WTC11 (cell line): ENCODE measurements at regions not wholly inside any gene's neighbourhood (a gene's known extent, or its start where the extent isn't known, plus 50 kb on each side); places are given as distances from the start of the nearest gene placed in this dataset.
"Not testable (repeated sequence)": the region's sequence is repeated elsewhere in the genome, so short reads cannot be mapped to it uniquely, and the experiment has no call there.

Experiments
- ATAC-seq: fragments of 200-7000 bp; cut with Tn5 transposase; 2 replicates; pipeline ENCODE4 v1.10.0; 2021; ENCODE audit warnings: mild to moderate bottlenecking, moderate library complexity
- CTCF ChIA-PET: fragments of 300-600 bp; sonication (Branson Sonifier 250); formaldehyde crosslinking; loops from one replicate; lab custom pipeline; 2021; ENCODE audit warnings: antibody characterized with exemption; lab: Charles Lee
- POLR2A ChIA-PET: fragments of 350-600 bp; sonication (Branson Sonifier 250); formaldehyde crosslinking; loops from one replicate; lab custom pipeline; 2021; ENCODE audit warnings: antibody characterized with exemption; lab: Charles Lee
- DNase-seq: peaks from one replicate; pipeline ENCODE4 v3.0.0; 2021; ENCODE audit warnings: low spot score
- H3K27ac Mint-ChIP-seq: 2 replicates; pipeline ENCODE4 v1.8.0; 2021; ENCODE audit warnings: mixed read lengths
- H3K27me3 Mint-ChIP-seq: 2 replicates; pipeline ENCODE4 v1.8.0; 2021; ENCODE audit warnings: low read depth, mild to moderate bottlenecking, moderate library complexity, mixed read lengths
- H3K36me3 Mint-ChIP-seq: 2 replicates; pipeline ENCODE4 v1.8.0; 2021; ENCODE audit warnings: mixed read lengths
- H3K4me1 Mint-ChIP-seq: 2 replicates; pipeline ENCODE4 v1.8.0; 2022; ENCODE audit warnings: mixed read lengths
- H3K4me3 Mint-ChIP-seq: 2 replicates; pipeline ENCODE4 v1.8.0; 2021; ENCODE audit warnings: mild to moderate bottlenecking, moderate library complexity, mixed read lengths
- H3K9me3 Mint-ChIP-seq: 2 replicates; pipeline ENCODE4 v1.8.0; 2021; ENCODE audit warnings: mixed read lengths
- ATF2 ChIP-seq: sonication (generic); formaldehyde crosslinking; IDR thresholded peaks from 2 replicates; pipeline ENCODE4 v1.8.1; 2022; ENCODE audit warnings: low read depth, missing genetic modification reagents, borderline replicate concordance
- E2F4 ChIP-seq: sonication (generic); formaldehyde crosslinking; IDR thresholded peaks from 2 replicates; pipeline ENCODE4 v1.8.1; 2022; ENCODE audit warnings: low read depth, mild to moderate bottlenecking, moderate library complexity, missing genetic modification reagents, borderline replicate concordance
- E2F5 ChIP-seq: sonication (generic); formaldehyde crosslinking; IDR thresholded peaks from 2 replicates; pipeline ENCODE4 v1.8.1; 2022; ENCODE audit warnings: mild to moderate bottlenecking, moderate library complexity, missing genetic modification reagents
- ESRRA ChIP-seq: sonication (generic); formaldehyde crosslinking; IDR thresholded peaks from 2 replicates; pipeline ENCODE4 v1.8.1; 2022; ENCODE audit warnings: mild to moderate bottlenecking, missing genetic modification reagents, borderline replicate concordance
- HMGA2 ChIP-seq: fragments of 250-450 bp; sonication (Bioruptor Pico); IDR thresholded peaks from 2 replicates; pipeline ENCODE4 v1.4.0; 2021; ENCODE audit warnings: mild to moderate bottlenecking, moderate library complexity
- IRF1 ChIP-seq: sonication (generic); formaldehyde crosslinking; IDR thresholded peaks from 2 replicates; pipeline ENCODE4 v1.8.0; 2023; ENCODE audit warnings: missing genetic modification reagents
- NFE2L1 ChIP-seq: sonication (generic); formaldehyde crosslinking; IDR thresholded peaks from 2 replicates; pipeline ENCODE4 v1.8.1; 2023; ENCODE audit warnings: missing genetic modification reagents
- NR1H2 ChIP-seq: sonication (generic); formaldehyde crosslinking; IDR thresholded peaks from 2 replicates; pipeline ENCODE4 v1.9.0; 2021; ENCODE audit warnings: mild to moderate bottlenecking, moderate library complexity, missing genetic modification reagents
- NR3C1 ChIP-seq: sonication (generic); formaldehyde crosslinking; conservative IDR thresholded peaks from 2 replicates; pipeline ENCODE4 v1.8.1; 2023; ENCODE audit warnings: low read depth, mild to moderate bottlenecking, missing genetic modification reagents
- SMAD3 ChIP-seq: sonication (generic); formaldehyde crosslinking; IDR thresholded peaks from 2 replicates; pipeline ENCODE4 v1.8.0; 2022; ENCODE audit warnings: missing genetic modification reagents, mild to moderate bottlenecking, borderline replicate concordance
- SMAD4 ChIP-seq: sonication (generic); formaldehyde crosslinking; IDR thresholded peaks from 2 replicates; pipeline ENCODE4 v1.8.0; 2022; ENCODE audit warnings: mild to moderate bottlenecking, missing genetic modification reagents
- SP1 ChIP-seq: sonication (generic); formaldehyde crosslinking; conservative IDR thresholded peaks from 2 replicates; pipeline ENCODE4 v1.8.1; 2022; ENCODE audit warnings: missing genetic modification reagents
- ZNF281 ChIP-seq: sonication (generic); formaldehyde crosslinking; IDR thresholded peaks from 2 replicates; pipeline ENCODE4 v1.8.0; 2023; ENCODE audit warnings: mild to moderate bottlenecking, missing genetic modification reagents
- ZNF416 ChIP-seq: fragments of 250-450 bp; sonication (Bioruptor Pico); IDR thresholded peaks from 2 replicates; pipeline ENCODE4 v1.9.0; 2021; ENCODE audit warnings: mild to moderate bottlenecking, inconsistent platforms
- ZNF671 ChIP-seq: fragments of 250-450 bp; sonication (Bioruptor Pico); IDR thresholded peaks from 2 replicates; pipeline ENCODE4 v1.8.0; 2021; ENCODE audit warnings: mild to moderate bottlenecking

- no peak for TF ChIP-seq IRF1 (CRISPR knock-in tag)
- no peak for TF ChIP-seq ZNF671 (CRISPR knock-in tag)
- TF ChIP-seq NR1H2 (CRISPR knock-in tag) = no peak
- no peak for TF ChIP-seq HMGA2 (CRISPR knock-in tag)
- TF ChIP-seq ATF2 (CRISPR knock-in tag) = no peak
- no peak for TF ChIP-seq ZNF416
- no peak for TF ChIP-seq NR3C1
- TF ChIP-seq E2F5 (CRISPR knock-in tag) = no peak
- TF ChIP-seq, all 79 proteins: peak for 0
Observed at GRCh38 chr5:106258591-106259125, 1412.1 kb downstream of the EFNA5 start (continued).

GRCh38 chr5:106254784-106255183 is 1416.0 kb downstream of the EFNA5 start:
- H3K4me1 Mint-ChIP-seq = peaks cover 51% of the 10 kb centered on the region
- ATAC-seq (peak; percentile 98), DNase-seq (peak; percentile 62)
- peaks cover 33% of the 10 kb centered on the region for H3K9me3 Mint-ChIP-seq
- peak overlapping the region; percentile 49 for H3K27ac Mint-ChIP-seq
- peak overlapping the region; percentile 5; the same call in 1 of the 2 replicates for H3K4me3 Mint-ChIP-seq
- peaks cover 45% of the 10 kb centered on the region for H3K36me3 Mint-ChIP-seq
- CTCF ChIA-PET = no interaction called here
- POLR2A ChIA-PET = no interaction called here
- no peaks in the 10 kb centered on the region; the same call in 1 of the 2 replicates for H3K27me3 Mint-ChIP-seq
- TF ChIP-seq ESRRA (no peak), SP1 (CRISPR knock-in tag) (0 out of 2 replicates have a peak, but pooled peaks have one; percentile 21), NFE2L1 (peak; percentile 22; the same call in 1 of the 2 replicates)
- TF ChIP-seq, all 79 proteins: peak for 2

- H3K36me3 Mint-ChIP-seq, H3K27me3 Mint-ChIP-seq, DNase-seq, H3K27ac Mint-ChIP-seq, H3K4me3 Mint-ChIP-seq, ATAC-seq, H3K4me1 Mint-ChIP-seq, CTCF ChIA-PET, POLR2A ChIA-PET: not testable (repeated sequence)
- peaks cover 10% of the 10 kb centered on the region for H3K9me3 Mint-ChIP-seq
Observed at GRCh38 chr5:106246044-106246745, 1424.5 kb downstream of the EFNA5 start.

GRCh38 chr5:106241409-106241808 is 1429.3 kb downstream of the EFNA5 start:
- DNase-seq (no peak), ATAC-seq (no peak)
- H3K27ac Mint-ChIP-seq = no peak overlapping the region
- H3K4me1 Mint-ChIP-seq = no peaks in the 10 kb centered on the region
- TF ChIP-seq SMAD3 = no peak
- TF ChIP-seq SMAD4 (CRISPR knock-in tag) = no peak
- no peak for TF ChIP-seq E2F4 (CRISPR knock-in tag)
- no peak for TF ChIP-seq ZNF281 (CRISPR knock-in tag)
- no peaks in the 10 kb centered on the region; the same call in 1 of the 2 replicates for H3K9me3 Mint-ChIP-seq
- H3K27me3 Mint-ChIP-seq = no peaks in the 10 kb centered on the region
- no peak overlapping the region for H3K4me3 Mint-ChIP-seq
- ChIA-PET POLR2A (no interaction called here), CTCF (no interaction called here)
- H3K36me3 Mint-ChIP-seq = no peaks in the 10 kb centered on the region
